ENCODE measurements at regions not wholly inside any gene's neighbourhood (a gene's known extent, or its start where the extent isn't known, plus 50 kb on each side); places are given as distances from the start of the nearest gene placed in this dataset.

GRCh38 chr10:89074120-89074519, 83.5 kb downstream of the FAS start:
- H3K36me3 ChIP-seq, result no peaks in the 10 kb centered on the region
- no peak overlapping the region for H3K4me3 ChIP-seq
- H3K27me3 ChIP-seq, result no peaks in the 10 kb centered on the region
- H3K9me3 ChIP-seq, result no peaks in the 10 kb centered on the region
- peaks cover 0 to 4% of the 10 kb centered on the region in 2 donors for H3K4me1 ChIP-seq
- H3K27ac ChIP-seq, result peak overlapping the region; percentile 51 to 60
- no peak for TF ChIP-seq POLR2A (IDR thresholded peaks at IDR 0.05)
- TF ChIP-seq, protein P1, sequence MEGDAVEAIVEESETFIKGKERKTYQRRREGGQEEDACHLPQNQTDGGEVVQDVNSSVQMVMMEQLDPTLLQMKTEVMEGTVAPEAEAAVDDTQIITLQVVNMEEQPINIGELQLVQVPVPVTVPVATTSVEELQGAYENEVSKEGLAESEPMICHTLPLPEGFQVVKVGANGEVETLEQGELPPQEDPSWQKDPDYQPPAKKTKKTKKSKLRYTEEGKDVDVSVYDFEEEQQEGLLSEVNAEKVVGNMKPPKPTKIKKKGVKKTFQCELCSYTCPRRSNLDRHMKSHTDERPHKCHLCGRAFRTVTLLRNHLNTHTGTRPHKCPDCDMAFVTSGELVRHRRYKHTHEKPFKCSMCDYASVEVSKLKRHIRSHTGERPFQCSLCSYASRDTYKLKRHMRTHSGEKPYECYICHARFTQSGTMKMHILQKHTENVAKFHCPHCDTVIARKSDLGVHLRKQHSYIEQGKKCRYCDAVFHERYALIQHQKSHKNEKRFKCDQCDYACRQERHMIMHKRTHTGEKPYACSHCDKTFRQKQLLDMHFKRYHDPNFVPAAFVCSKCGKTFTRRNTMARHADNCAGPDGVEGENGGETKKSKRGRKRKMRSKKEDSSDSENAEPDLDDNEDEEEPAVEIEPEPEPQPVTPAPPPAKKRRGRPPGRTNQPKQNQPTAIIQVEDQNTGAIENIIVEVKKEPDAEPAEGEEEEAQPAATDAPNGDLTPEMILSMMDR (IDR thresholded peaks at IDR 0.05), result no peak
- peak; percentile 65 to 73 for DNase-seq
- intact Hi-C loops (cut with DNase I; ENCODE audit: low total_unique reads), result no loop called here

DNA sequence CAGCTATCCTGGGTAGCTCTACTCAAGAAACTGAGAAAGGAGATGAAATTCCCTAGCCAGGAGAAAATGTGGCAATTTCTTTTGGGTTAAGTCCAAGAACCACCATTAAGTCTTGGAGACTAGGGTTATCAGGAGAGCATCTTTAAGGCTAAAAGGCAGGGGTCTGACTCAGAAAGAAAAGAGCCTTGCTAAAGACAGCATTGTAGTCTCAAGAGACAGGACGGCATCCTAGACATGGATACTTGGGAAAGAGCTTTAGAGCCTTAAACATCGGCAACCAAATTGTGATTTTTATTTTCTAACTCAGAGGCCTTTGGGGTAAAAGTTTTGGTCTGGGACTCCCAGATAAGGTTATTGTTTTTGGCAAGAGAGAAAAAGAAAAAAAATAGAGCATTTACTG, 83.1 kb downstream of the FAS start:
- Histone ChIP-seq H3K27ac (peak overlapping the region; percentile 51 to 60), H3K27me3 (no peaks in the 10 kb centered on the region), H3K36me3 (no peaks in the 10 kb centered on the region), H3K9me3 (no peaks in the 10 kb centered on the region), H3K4me1 (peaks cover 0 to under 1% of the 10 kb centered on the region in 2 donors), H3K4me3 (no peak overlapping the region)
- no peak for DNase-seq
- no peak for TF ChIP-seq POLR2A (IDR thresholded peaks at IDR 0.05)
- TF ChIP-seq, protein P1 (IDR thresholded peaks at IDR 0.05), result no peak
- intact Hi-C loops (cut with DNase I; ENCODE audit: low total_unique reads), result no loop called here

DNA sequence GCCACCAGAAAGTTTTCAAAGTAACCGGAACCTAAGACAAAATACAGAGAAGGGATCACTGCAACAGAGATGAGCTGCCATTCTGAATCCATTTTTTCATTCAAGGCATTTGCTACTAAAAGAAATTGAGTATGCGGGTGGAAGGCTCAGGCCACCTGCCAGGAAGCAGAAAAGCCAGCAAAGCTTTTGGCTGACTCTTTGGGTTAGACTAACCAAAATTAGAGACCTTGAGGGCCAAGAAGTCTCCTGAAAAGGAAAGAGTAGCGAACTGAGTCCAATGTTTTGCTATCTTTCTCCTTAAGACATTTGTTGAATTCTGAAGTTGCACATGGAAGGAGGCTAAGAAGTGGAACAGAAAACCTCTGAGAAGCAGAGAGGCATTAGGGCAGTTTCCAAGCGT, 79.0 kb downstream of the FAS start:
- intact Hi-C loops (cut with DNase I; ENCODE audit: low total_unique reads), result no loop called here
- H3K4me1 ChIP-seq, result no peaks in the 10 kb centered on the region

More for the DNA sequence above, 79.0 kb downstream of the FAS start:
- DNase-seq, result peak in 1 of 2 donors; percentile 32
- H3K36me3 ChIP-seq, result no peaks in the 10 kb centered on the region
- no peaks in the 10 kb centered on the region for H3K9me3 ChIP-seq
- H3K27me3 ChIP-seq, result no peaks in the 10 kb centered on the region
- peak overlapping the region in 1 of 2 donors; percentile 18 for H3K27ac ChIP-seq
- no peak overlapping the region for H3K4me3 ChIP-seq
- TF ChIP-seq POLR2A (IDR thresholded peaks at IDR 0.05), result no peak
- TF ChIP-seq, protein P1 (IDR thresholded peaks at IDR 0.05), result no peak

All from uterus (tissue), 3 donors.